ENCODE measurements at regions not wholly inside any gene's neighbourhood (a gene's known extent, or its start where the extent isn't known, plus 50 kb on each side); places are given as distances from the start of the nearest gene placed in this dataset.

DNA sequence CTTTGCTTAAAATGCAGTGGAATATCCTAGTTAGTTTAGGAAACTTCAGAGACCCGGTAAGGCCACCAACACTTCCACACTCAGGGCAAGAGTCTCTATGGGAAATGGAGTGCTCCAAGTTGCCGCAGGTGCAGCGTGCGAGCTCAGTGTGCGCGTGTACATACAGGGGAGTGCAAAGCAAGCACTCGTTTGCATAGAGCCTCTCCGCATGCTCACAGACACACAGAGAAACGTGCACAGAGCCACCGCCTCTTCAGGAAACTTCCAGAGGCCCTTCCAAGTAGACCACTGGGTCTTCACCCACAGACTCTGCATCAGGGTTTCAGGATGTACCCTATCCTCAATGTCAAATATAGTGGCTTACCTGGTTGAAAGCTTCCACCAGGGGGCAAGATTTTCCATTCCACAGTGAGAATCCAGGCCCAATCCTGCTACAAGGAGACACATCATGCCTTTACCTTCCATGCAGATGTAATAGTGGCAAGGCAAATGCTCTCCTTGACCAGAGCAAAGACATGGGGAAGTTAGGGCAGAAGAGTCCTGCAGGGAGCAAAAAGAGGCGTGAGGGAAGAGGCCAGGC lies 513.0 kb upstream of the MYT1L start:
- no peak for DNase-seq

DNA sequence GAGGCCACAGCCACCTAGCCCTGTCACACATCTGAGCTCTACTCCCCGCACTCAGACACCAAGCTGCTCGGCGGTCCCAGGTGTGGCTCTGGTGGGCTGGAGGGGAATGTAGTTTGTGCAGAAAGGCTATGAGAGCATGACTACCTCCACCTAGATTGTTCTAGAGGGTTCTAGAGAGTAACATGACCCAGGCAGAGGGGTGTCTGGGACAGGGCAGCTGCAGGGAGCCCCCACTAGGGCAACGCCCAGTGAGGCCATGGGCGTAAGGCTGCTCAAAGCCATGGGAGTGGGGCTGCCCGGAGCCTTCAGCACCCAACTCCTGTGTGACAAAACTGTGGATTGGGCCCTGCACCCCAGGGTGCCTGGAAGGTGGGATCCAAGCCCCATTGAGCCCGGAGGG lies 511.4 kb upstream of the MYT1L start:
- DNase-seq: no peak

DNA sequence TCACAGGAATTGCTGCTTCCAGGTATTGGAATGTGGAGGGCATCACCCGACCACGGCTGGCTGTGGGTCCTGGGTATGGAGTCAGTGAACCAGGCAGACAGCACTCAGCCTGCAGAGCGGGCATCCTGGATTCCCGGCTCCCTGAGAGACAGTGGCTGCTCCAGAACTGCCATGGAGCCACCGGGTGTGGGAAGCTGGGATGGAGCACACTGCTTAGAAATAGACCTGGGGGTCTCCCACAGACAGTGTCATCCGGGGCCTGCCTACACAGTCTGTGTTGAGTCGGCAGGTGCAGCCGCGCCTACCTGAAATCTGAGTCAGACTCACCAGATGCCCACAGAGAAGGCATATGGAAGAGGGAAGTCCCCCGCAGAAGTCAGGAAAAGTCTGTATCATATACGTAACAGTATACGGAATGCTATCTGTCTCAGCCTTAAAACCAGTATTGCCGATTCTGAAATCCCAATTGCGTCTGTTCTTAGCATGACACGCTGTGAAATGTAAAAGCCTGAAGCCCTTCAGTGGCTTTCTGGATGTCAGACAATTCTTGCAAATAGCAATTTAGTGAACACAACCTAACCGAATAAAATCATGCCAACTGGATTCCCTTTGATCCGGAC lies 509.7 kb upstream of the MYT1L start:
- DNase-seq: no peak

GRCh38 chr2:2839782-2840531 lies 508.9 kb upstream of the MYT1L start:
- no peak for DNase-seq

DNA sequence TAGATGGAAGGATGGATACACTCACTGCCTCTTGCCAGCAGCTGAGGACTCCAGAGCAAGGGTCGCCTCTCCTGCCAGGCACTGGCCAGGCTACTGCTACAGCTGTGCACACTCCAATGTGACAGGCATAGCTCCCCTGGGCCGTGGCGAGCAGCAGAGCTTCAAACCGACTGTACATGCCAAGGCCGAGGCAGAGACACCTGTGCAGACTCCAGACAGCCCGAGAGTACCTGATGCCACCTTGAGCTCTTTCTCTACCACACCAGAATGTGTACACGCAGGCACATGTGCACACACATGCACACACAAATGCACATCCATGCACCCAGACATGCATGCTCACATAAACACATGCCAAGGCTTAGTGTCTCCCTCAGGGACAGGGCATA lies 508.3 kb upstream of the MYT1L start:
- no peak for DNase-seq

GRCh38 chr2:2838548-2838845 lies 507.4 kb upstream of the MYT1L start:
- no peak for DNase-seq

DNA sequence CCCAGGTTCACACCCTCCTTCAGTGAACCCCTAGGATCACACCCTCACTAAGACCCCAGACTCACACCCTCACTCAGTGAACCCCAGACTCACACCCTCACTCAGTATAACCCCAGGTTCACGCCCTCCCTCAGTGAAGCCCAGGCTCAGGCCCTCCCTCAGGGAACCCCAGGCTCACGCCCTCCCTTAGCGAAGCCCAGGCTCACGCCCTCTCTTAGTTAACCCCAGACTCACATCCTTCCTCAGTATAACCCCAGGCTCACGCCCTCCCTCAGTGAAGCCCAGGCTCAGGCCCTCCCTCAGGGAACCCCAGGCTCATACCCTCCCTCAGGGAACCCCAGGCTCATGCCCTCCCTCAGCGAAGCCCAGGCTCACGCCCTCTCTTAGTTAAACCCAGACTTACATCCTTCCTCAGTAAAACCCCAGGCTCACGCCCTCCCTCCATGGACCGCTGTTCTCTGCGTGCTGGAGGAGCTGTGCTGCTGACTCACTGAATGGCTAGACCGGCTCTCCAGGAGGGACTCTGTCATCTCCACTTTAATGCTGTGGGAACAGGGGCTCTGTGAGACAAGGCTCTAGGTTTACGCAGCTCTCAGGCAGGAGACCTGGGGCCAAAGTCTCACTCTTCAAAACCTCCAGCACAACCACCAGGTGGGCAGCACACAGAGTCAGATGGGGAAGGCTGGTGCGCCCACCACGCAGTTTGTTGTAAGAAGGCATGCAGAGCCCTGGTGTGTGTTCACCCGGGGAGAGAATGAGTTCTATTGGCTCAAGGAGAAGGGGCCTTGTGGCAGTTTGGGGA lies 506.9 kb upstream of the MYT1L start:
- DNase-seq: no peak

DNA sequence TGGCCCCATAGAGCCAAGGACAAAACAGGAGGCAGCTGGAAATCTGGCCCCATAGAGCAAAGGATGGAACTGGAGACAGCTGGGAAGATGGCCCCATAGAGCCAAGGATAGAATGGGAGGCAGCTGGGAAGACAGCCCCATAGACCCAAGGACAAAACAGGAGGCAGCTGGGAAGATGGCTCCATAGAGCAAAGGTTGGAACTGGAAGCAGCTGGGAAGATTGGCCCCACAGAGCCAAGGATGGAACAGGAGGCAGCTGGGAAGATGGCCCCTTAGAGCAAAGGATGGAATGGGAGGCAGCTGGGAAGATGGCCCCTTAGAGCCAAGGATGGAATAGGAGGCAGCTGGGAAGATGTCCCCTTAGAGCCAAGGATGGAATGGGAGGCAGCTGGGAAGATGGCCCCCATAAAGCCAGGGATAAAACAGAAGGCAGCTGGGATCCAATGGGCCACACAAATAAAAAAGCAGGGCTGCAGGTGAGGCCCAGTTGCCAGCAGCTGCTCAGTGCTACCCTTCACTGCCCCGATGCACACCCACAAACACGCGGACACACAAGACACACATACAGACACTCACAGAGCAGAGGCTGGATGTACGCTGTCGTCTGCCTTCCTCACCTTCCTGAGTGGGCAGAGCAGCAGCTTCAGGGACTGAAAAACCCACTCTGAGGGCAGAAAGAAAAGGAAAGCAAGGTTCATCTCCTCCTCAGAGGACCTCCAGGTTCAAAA lies 505.4 kb upstream of the MYT1L start:
- no peak for DNase-seq

GRCh38 chr2:2834516-2835254 lies 503.6 kb upstream of the MYT1L start:
- no peak for DNase-seq

DNA sequence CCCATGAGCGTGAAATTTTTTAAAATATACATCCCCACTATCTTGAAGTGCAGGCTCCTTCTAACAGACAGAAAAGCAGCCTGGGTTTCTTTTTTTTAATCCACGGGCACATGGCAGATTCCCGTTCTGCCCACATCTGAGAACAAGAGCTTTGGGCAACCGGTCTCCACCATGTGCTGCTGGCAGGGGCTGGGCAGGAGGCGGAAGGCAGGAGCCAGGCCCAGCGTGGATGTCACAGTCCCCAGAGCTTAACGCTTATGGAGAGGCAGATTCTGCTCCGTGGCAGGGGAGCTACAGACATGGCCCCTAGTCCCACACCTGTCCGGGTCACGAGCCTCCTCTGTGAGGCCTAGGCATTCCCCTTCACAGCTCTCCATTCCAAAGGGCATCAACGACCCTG lies 503.0 kb upstream of the MYT1L start:
- no peak for DNase-seq

DNA sequence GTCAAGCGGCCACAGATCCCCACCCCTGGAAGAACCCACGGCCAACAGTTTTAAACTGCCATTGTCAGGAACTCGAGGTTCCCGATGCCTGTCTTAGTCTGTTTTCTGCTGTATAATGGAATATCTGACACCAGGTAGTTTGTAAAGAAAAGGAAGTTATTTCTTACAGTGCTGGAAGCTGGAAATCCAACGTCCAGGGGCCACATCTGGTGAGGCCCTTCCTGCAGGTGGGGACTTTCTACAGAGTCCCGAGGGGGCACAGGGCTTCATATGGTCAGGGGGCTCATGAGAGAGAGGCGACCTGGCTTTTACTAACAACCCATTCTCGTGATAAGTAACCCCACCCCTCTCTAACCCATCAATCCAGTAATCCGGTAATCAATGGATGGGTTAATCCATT lies 501.6 kb upstream of the MYT1L start:
- DNase-seq: no peak

DNA sequence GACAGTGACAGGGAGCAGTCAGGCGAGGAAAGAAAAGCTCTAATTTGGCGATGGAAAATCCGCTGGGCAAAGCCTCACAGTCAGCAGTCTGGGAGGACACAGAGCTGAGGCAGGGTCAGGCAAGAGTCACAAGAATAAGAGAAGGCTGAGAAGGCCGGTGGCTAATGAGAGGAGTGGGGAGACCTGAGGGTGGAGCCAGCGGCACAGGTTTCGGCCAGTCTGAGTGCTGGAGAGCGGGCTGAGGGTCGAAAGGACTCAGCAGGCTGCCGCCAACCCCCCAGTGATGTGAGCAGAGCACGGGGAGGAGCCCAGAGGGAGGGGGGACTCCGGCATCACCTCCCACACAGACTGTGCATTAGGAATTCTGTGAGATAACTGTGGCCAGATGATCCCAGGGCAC lies 500.6 kb upstream of the MYT1L start:
- no peak for DNase-seq

DNA sequence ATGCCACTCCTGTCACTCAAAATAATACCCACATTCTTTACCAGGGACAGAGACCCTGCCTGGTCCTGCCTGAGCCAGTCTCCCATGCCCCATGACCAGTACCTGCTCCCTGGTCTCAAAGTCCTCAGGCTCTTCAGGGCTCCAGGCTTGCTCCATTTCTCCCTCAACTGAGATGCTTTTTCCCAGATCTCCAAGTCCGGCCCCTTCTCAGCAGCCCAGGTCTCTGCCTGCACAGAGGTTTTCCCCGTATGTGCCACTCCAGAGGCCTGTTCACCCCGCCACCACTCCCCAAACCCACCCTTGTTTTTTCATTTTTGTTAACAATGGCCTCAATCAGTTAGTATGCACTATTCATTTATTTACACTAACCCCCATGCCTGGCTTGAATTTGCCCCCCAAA lies 499.5 kb upstream of the MYT1L start:
- DNase-seq: no peak

- no peak for DNase-seq
These were observed 497.8 kb upstream of the MYT1L start for GRCh38 chr2:2828774-2829368.

- DNase-seq: no peak
These were observed 496.7 kb upstream of the MYT1L start for GRCh38 chr2:2827761-2828221.

GRCh38 chr2:2827046-2827636 lies 496.1 kb upstream of the MYT1L start:
- no peak for DNase-seq

GRCh38 chr2:2826621-2827020 lies 495.5 kb upstream of the MYT1L start:
- DNase-seq: no peak

- no peak for DNase-seq
These were observed 495.1 kb upstream of the MYT1L start for GRCh38 chr2:2826209-2826551.

DNA sequence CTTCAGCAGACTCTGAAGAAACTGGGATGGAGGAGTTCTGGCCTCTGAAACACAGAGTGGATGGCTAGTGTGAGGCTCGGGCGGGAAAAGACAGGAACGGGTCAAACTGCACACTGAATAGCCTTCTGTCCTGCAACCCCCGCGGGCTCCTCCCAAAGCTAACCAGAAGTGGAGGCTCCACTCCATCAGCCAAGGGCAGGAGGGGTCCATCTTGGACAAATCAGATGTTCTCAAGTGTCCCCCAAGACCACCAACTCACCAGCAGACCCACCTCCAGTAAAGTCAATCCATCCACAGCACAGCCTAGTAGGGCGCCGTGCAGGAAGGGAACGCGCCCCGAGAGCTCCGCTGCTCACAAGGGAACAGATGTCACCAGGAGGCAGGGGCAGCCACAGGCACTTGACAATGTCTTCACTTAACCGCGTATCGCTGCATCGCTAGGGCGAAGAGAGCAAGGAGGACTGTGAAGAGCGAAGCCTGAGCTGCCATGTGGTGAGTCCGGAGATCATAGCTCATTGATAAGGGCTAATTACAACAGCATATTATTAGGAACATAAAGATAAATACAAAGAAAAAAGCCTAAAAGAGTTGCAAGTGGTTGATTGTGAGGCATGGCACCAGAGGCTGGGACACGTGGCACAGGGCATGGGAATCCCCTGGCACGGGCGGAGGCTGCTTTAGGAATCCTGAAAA lies 494.6 kb upstream of the MYT1L start:
- DNase-seq: no peak

- DNase-seq: no peak
These were observed 494.0 kb upstream of the MYT1L start for GRCh38 chr2:2825062-2825461.

GRCh38 chr2:2824588-2824987 lies 493.5 kb upstream of the MYT1L start:
- no peak for DNase-seq
